Upper lobe of right lung (tissue), 1 donor: ENCODE measurements at regions not wholly inside any gene's neighbourhood (a gene's known extent, or its start where the extent isn't known, plus 50 kb on each side); places are given as distances from the start of the nearest gene placed in this dataset.

ENCODE experiments used
- ATAC-seq: fragments of 200-7000 bp; cut with Tn5 transposase; one replicate; pipeline ENCODE4 v1.9.1; 2020; ENCODE audit warnings: mild to moderate bottlenecking, moderate library complexity
- DNase-seq: peaks from one replicate; pipeline ENCODE4 v3.0.0-alpha.2; 2020
- H3K27ac ChIP-seq: fragments of 200-600 bp; one replicate; pipeline ENCODE4 v1.8.0; 2022
- H3K27me3 ChIP-seq: fragments of 200-600 bp; one replicate; pipeline ENCODE4 v1.8.0; 2022; ENCODE audit warnings: mild to moderate bottlenecking
- H3K36me3 ChIP-seq: fragments of 200-600 bp; one replicate; pipeline ENCODE4 v1.8.0; 2022
- H3K4me1 ChIP-seq: fragments of 200-600 bp; one replicate; pipeline ENCODE4 v1.8.0; 2022
- H3K4me3 ChIP-seq: fragments of 200-600 bp; one replicate; pipeline ENCODE4 v1.8.0; 2022; ENCODE audit warnings: mild to moderate bottlenecking
- H3K9me3 ChIP-seq: fragments of 200-600 bp; one replicate; pipeline ENCODE4 v1.8.0; 2022
- CTCF ChIP-seq: fragments of 200-600 bp; IDR thresholded peaks from one replicate; pipeline ENCODE4 v1.8.0; 2022; ENCODE audit warnings: antibody characterized with exemption
- intact Hi-C: fragments of 100-400 bp; cut with DNase I; formaldehyde crosslinking; loops from one replicate; pipeline ENCODE4 v1.11.0; 2022
- donor health status: DM: no; HTN: yes; CAD: no; lungs with severe emphysema.

GRCh38 chr11:110870816-110871522 is 158.7 kb upstream of the ARHGAP20 start:
- ATAC-seq: no peak
- intact Hi-C loops: no loop called here
- DNase-seq: no peak

GRCh38 chr11:110867951-110868350 is 155.7 kb upstream of the ARHGAP20 start:
- no peak for TF ChIP-seq CTCF
- intact Hi-C loops: no loop called here
- no peak for ATAC-seq
- no peak for DNase-seq
- no peaks in the 10 kb centered on the region for H3K27me3 ChIP-seq
- H3K9me3 ChIP-seq: no peaks in the 10 kb centered on the region
- no peaks in the 10 kb centered on the region for H3K36me3 ChIP-seq
- no peak overlapping the region for H3K4me3 ChIP-seq
- no peaks in the 10 kb centered on the region for H3K4me1 ChIP-seq
- no peak overlapping the region for H3K27ac ChIP-seq

More at GRCh38 chr11:110870816-110871522, 158.7 kb upstream of the ARHGAP20 start:
- no peaks in the 10 kb centered on the region for H3K4me1 ChIP-seq
- no peaks in the 10 kb centered on the region for H3K27me3 ChIP-seq
- TF ChIP-seq CTCF: no peak
- no peak overlapping the region for H3K4me3 ChIP-seq
- H3K36me3 ChIP-seq: no peaks in the 10 kb centered on the region
- H3K27ac ChIP-seq: no peak overlapping the region
- H3K9me3 ChIP-seq: no peaks in the 10 kb centered on the region

- no peak for DNase-seq
- TF ChIP-seq CTCF: no peak
- Histone ChIP-seq H3K27me3 (no peaks in the 10 kb centered on the region), H3K36me3 (no peaks in the 10 kb centered on the region), H3K4me3 (no peak overlapping the region), H3K9me3 (no peaks in the 10 kb centered on the region), H3K4me1 (no peaks in the 10 kb centered on the region), H3K27ac (no peak overlapping the region)
- intact Hi-C loops: no loop called here
- ATAC-seq: peak; percentile 10
Observed at GRCh38 chr11:110866081-110866480, 153.8 kb upstream of the ARHGAP20 start.

- ATAC-seq (peak; percentile 41), DNase-seq (no peak)
- TF ChIP-seq CTCF: no peak
Observed at GRCh38 chr11:110862407-110862806, 150.2 kb upstream of the ARHGAP20 start.

GRCh38 chr11:110860461-110860860 is 148.2 kb upstream of the ARHGAP20 start:
- ATAC-seq: no peak
- intact Hi-C loops: no loop called here
- no peak for TF ChIP-seq CTCF

More at GRCh38 chr11:110862407-110862806, 150.2 kb upstream of the ARHGAP20 start:
- no peaks in the 10 kb centered on the region for H3K9me3 ChIP-seq
- no peaks in the 10 kb centered on the region for H3K27me3 ChIP-seq
- no peaks in the 10 kb centered on the region for H3K36me3 ChIP-seq
- no peak overlapping the region for H3K4me3 ChIP-seq
- H3K27ac ChIP-seq: no peak overlapping the region
- intact Hi-C loops: no loop called here
- H3K4me1 ChIP-seq: no peaks in the 10 kb centered on the region

More at GRCh38 chr11:110860461-110860860, 148.2 kb upstream of the ARHGAP20 start:
- no peak overlapping the region for H3K4me3 ChIP-seq
- no peak overlapping the region for H3K27ac ChIP-seq
- H3K9me3 ChIP-seq: no peaks in the 10 kb centered on the region
- DNase-seq: no peak
- H3K27me3 ChIP-seq: no peaks in the 10 kb centered on the region
- no peaks in the 10 kb centered on the region for H3K4me1 ChIP-seq
- H3K36me3 ChIP-seq: no peaks in the 10 kb centered on the region
